NB4 (cell line): ENCODE measurements at regions not wholly inside any gene's neighbourhood (a gene's known extent, or its start where the extent isn't known, plus 50 kb on each side); places are given as distances from the start of the nearest gene placed in this dataset.

Experiments
- CTCF ChIP-seq: IDR thresholded peaks from one replicate; pipeline ENCODE4 v1.5.1; 2012; ENCODE audit warnings: low read depth, low read length
- POLR2A ChIP-seq: IDR thresholded peaks from 2 replicates; pipeline ENCODE4 v1.6.1; 2011; ENCODE audit warnings: mild to moderate bottlenecking; ENCODE audit not compliant: insufficient read length; ENCODE audit errors: extremely low read depth

- TF ChIP-seq POLR2A: no peak
- no peak for TF ChIP-seq CTCF
Measured at GRCh38 chr6:98548301-98548700, 286.1 kb upstream of the POU3F2 start.
